ENCODE measurements at regions not wholly inside any gene's neighbourhood (a gene's known extent, or its start where the extent isn't known, plus 50 kb on each side); places are given as distances from the start of the nearest gene placed in this dataset.

DNA sequence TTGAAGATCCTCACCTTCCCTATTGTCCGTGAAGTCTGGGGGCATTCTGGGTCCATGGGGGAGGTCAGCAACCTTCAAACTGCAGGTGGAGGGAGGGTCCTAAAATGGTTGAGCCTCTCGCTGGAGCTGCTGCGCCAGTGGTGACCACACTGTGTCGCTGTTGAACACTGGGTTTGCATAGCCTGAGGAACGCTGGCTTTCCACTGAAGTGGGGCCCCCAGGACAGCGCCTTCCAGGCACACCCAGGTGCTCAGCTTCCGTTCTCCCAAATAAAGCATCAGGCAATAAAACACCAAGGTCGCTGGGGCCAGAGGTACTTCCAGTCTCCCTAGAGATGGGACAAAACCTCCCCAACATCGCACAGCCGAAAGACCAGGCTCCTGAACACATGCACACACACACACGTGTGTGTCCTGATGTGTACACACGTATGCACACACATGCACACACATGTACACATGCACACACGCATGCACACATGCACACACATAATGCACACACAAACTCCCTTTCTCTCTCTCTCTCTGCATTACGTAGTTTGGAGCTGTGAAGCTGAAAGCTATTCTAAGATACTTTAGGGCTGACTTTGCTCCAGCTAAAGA is 120.6 kb downstream of the IRF8 start:
- no peak overlapping the region for H3K27ac Mint-ChIP-seq (ENCODE audit: unreplicated experiment)
- H3K4me3 Mint-ChIP-seq (ENCODE audit: unreplicated experiment), result no peak overlapping the region
- H3K27me3 Mint-ChIP-seq (ENCODE audit: unreplicated experiment), result peaks cover 3% of the 10 kb centered on the region
- peaks cover 7% of the 10 kb centered on the region for H3K36me3 Mint-ChIP-seq (ENCODE audit: unreplicated experiment)
- peak; percentile 59 for TF ChIP-seq CTCF (IDR thresholded peaks at IDR 0.05; ENCODE audit: partially characterized antibody, unreplicated experiment)
- DNase-seq, result peak; percentile 60
- peaks cover 3% of the 10 kb centered on the region for H3K4me1 Mint-ChIP-seq (ENCODE audit: low read depth, unreplicated experiment)
- peaks cover 4% of the 10 kb centered on the region for H3K9me3 Mint-ChIP-seq (ENCODE audit: unreplicated experiment)

- Mint-ChIP-seq H3K27ac (ENCODE audit: unreplicated experiment) (no peak overlapping the region), H3K4me1 (ENCODE audit: low read depth, unreplicated experiment) (peaks cover 3% of the 10 kb centered on the region)
Measured at GRCh38 chr16:86020971-86021370, 122.0 kb downstream of the IRF8 start.

DNA sequence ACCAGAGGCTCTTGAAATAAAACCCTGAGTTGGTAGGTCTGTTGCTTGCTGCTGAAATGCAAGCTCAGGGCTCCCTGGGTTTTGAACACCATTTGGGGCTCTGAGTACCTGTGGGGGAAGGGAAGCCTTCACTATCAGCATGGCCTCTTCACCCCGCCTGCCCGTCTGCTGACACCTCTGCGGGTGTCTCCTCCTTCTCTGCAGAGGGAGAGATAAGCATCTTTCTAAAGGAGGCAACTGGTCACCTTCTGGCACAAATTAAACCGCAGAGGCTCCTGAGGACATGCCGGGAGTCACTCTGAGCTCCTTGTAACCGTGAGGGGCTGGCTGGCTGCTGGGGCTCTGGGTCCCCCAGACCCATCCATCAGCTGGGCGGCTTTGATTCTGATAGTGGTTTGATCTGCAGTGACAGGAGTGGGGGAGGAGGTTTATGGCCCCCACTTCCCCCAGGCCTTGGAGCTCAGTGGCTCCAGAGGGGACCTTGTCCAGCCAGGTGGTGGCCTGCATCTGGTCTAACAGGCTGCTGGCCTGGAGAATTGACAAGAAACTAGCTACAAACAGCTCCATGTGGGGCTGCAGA is 123.5 kb downstream of the IRF8 start:
- peaks cover 3% of the 10 kb centered on the region for H3K4me1 Mint-ChIP-seq (ENCODE audit: low read depth, unreplicated experiment)
- peaks cover 13% of the 10 kb centered on the region for H3K36me3 Mint-ChIP-seq (ENCODE audit: unreplicated experiment)
- no peak for TF ChIP-seq CTCF (IDR thresholded peaks at IDR 0.05; ENCODE audit: partially characterized antibody, unreplicated experiment)
- H3K4me3 Mint-ChIP-seq (ENCODE audit: unreplicated experiment), result no peak overlapping the region
- peaks cover 6% of the 10 kb centered on the region for H3K9me3 Mint-ChIP-seq (ENCODE audit: unreplicated experiment)
- H3K27ac Mint-ChIP-seq (ENCODE audit: unreplicated experiment), result no peak overlapping the region
- peaks cover 3% of the 10 kb centered on the region for H3K27me3 Mint-ChIP-seq (ENCODE audit: unreplicated experiment)
- no peak for DNase-seq

More at GRCh38 chr16:86020971-86021370, 122.0 kb downstream of the IRF8 start:
- no peak overlapping the region for H3K4me3 Mint-ChIP-seq (ENCODE audit: unreplicated experiment)
- TF ChIP-seq CTCF (IDR thresholded peaks at IDR 0.05; ENCODE audit: partially characterized antibody, unreplicated experiment), result no peak
- H3K9me3 Mint-ChIP-seq (ENCODE audit: unreplicated experiment), result peaks cover 4% of the 10 kb centered on the region
- no peak for DNase-seq
- peaks cover 3% of the 10 kb centered on the region for H3K27me3 Mint-ChIP-seq (ENCODE audit: unreplicated experiment)
- H3K36me3 Mint-ChIP-seq (ENCODE audit: unreplicated experiment), result peaks cover 13% of the 10 kb centered on the region

DNA sequence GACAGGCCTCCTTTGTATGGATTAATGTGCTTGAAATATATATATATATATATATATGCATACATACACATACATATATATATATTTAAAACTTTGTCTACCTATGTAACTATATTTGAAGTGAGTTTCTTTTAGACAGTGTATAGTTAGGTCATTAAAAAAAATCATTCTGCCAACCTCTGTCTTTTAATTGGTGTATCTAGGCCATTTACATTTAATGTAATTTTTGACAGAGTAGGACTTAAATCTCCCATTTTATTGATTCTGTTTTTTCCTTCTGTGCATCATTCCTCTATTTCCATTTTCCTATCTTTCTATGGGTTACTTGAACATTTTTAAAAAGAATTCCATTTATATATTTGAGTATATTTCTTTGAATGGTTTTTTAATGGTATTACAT is 125.2 kb downstream of the IRF8 start:
- Mint-ChIP-seq H3K9me3 (ENCODE audit: unreplicated experiment) (peaks cover 12% of the 10 kb centered on the region), H3K27me3 (ENCODE audit: unreplicated experiment) (no peaks in the 10 kb centered on the region), H3K4me3 (ENCODE audit: unreplicated experiment) (no peak overlapping the region), H3K36me3 (ENCODE audit: unreplicated experiment) (peaks cover 13% of the 10 kb centered on the region), H3K27ac (ENCODE audit: unreplicated experiment) (no peak overlapping the region), H3K4me1 (ENCODE audit: low read depth, unreplicated experiment) (no peaks in the 10 kb centered on the region)
- DNase-seq, result no peak
- no peak for TF ChIP-seq CTCF (IDR thresholded peaks at IDR 0.05; ENCODE audit: partially characterized antibody, unreplicated experiment)

- no peak for TF ChIP-seq CTCF (IDR thresholded peaks at IDR 0.05; ENCODE audit: partially characterized antibody, unreplicated experiment)
- DNase-seq, result no peak
- no peak overlapping the region for H3K4me3 Mint-ChIP-seq (ENCODE audit: unreplicated experiment)
- peaks cover 12% of the 10 kb centered on the region for H3K9me3 Mint-ChIP-seq (ENCODE audit: unreplicated experiment)
- H3K36me3 Mint-ChIP-seq (ENCODE audit: unreplicated experiment), result peaks cover 6% of the 10 kb centered on the region
- no peaks in the 10 kb centered on the region for H3K4me1 Mint-ChIP-seq (ENCODE audit: low read depth, unreplicated experiment)
- H3K27ac Mint-ChIP-seq (ENCODE audit: unreplicated experiment), result no peak overlapping the region
- H3K27me3 Mint-ChIP-seq (ENCODE audit: unreplicated experiment), result peaks cover 3% of the 10 kb centered on the region
Measured at GRCh38 chr16:86025706-86026105, 126.7 kb downstream of the IRF8 start.

Measured in glutamatergic neuron (in vitro differentiated cells).